Body of pancreas (tissue), 4 donors: ENCODE measurements at regions not wholly inside any gene's neighbourhood (a gene's known extent, or its start where the extent isn't known, plus 50 kb on each side); places are given as distances from the start of the nearest gene placed in this dataset.
"Not testable (repeated sequence)": the region's sequence is repeated elsewhere in the genome, so short reads cannot be mapped to it uniquely, and the experiment has no call there.

ENCODE experiments used
- ATAC-seq: fragments of 150-250 bp; one replicate; pipeline ENCODE4 v1.9.1; 2016
- DNase-seq, 4 donors: peaks; one replicate each; pipeline ENCODE4 v3.0.0-alpha.2; 2019
- H3K27ac ChIP-seq, 4 donors: fragments of 200-600 bp; sonication (generic); 1 replicate in 3 of 4; 2 replicates in 1 of 4; pipeline versions ENCODE4 v1.5.1 to v1.6.1; 2016 to 2019; ENCODE audit warnings: mild to moderate bottlenecking in 1 of 4, mixed read lengths in 1 of 4, moderate library complexity in 1 of 4
- H3K27me3 ChIP-seq, 2 donors: fragments of 200-600 bp; sonication (generic); one replicate each; pipeline ENCODE4 v1.6.0; 2016; ENCODE audit warnings: mild to moderate bottlenecking in 1 of 2
- H3K36me3 ChIP-seq, 2 donors: fragments of 200-600 bp; sonication (generic); replicated peaks in 1 of 2; 2 replicates each; pipeline ENCODE4 v1.5.1; 2016; ENCODE audit warnings: low read depth in 2 of 2; ENCODE audit not compliant: insufficient read depth in 1 of 2
- H3K4me1 ChIP-seq: fragments of 200-600 bp; sonication (generic); one replicate; pipeline ENCODE4 v1.6.0; 2016
- H3K4me3 ChIP-seq, 2 donors: fragments of 200-600 bp; sonication (generic); 1 replicate in 1 of 2; 2 replicates in 1 of 2; pipeline ENCODE4 v1.5.1; 2016 to 2019
- H3K9me3 ChIP-seq, 3 donors: fragments of 200-600 bp; sonication (generic); 1 replicate in 2 of 3; 2 replicates in 1 of 3; pipeline ENCODE4 v1.5.1; 2016
- POLR2A ChIP-seq, 3 donors: fragments of 450-650 bp; IDR thresholded peaks; one replicate each; pipeline ENCODE4 v1.6.1; 2016; ENCODE audit warnings: antibody characterized with exemption in 3 of 3, mild to moderate bottlenecking in 2 of 3
- WGBS, 2 donors: methylation state at CpG; one replicate each; pipeline ENCODE4 v1.1.5; 2017; 5-methylcytosine and 5-hydroxymethylcytosine counted together
- intact Hi-C: fragments of 100-400 bp; cut with DNase I; formaldehyde crosslinking; loops from one replicate; pipeline ENCODE4 v1.15.1; 2023
- TF ChIP-seq, protein P1 (sequence below), 7 experiments: fragments of 450-650 bp in 4 of 7; fragments of 200-600 bp in 3 of 7; sonication (generic) in 3 of 7; IDR thresholded peaks; one replicate each; pipeline ENCODE4 v1.5.1; 2016 to 2019; ENCODE audit warnings: antibody characterized with exemption in 7 of 7

DNA sequence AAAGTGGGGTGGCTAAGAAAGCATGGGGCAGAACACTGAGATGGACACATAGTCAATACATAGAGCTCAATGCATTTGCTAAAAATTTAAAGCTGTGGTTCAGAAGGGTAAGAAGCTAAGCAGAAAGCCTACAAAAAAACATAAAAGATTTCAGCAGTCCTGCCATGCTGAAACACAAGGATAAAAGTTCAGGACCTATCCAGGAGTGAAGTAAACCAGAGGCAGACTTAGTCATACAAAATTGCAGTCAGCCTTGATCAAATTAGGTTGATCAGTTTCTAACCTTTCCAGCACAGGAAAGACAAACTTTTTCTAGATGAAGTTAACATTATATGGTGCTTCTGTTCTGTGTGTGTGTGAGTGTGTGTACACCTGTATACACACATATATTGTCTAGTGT is 120.8 kb upstream of the RBMS1 start:
- Histone ChIP-seq H3K9me3 (peaks cover 0 to 9% (median 0%) of the 10 kb centered on the region in 3 donors), H3K27ac (no peak overlapping the region), H3K36me3 (no peaks in the 10 kb centered on the region), H3K4me1 (no peaks in the 10 kb centered on the region), H3K27me3 (no peaks in the 10 kb centered on the region), H3K4me3 (no peak overlapping the region)
- ATAC-seq = no peak
- no peak for TF ChIP-seq POLR2A (IDR thresholded peaks at IDR 0.05)
- TF ChIP-seq, protein P1, sequence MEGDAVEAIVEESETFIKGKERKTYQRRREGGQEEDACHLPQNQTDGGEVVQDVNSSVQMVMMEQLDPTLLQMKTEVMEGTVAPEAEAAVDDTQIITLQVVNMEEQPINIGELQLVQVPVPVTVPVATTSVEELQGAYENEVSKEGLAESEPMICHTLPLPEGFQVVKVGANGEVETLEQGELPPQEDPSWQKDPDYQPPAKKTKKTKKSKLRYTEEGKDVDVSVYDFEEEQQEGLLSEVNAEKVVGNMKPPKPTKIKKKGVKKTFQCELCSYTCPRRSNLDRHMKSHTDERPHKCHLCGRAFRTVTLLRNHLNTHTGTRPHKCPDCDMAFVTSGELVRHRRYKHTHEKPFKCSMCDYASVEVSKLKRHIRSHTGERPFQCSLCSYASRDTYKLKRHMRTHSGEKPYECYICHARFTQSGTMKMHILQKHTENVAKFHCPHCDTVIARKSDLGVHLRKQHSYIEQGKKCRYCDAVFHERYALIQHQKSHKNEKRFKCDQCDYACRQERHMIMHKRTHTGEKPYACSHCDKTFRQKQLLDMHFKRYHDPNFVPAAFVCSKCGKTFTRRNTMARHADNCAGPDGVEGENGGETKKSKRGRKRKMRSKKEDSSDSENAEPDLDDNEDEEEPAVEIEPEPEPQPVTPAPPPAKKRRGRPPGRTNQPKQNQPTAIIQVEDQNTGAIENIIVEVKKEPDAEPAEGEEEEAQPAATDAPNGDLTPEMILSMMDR (IDR thresholded peaks at IDR 0.05) = no peak
- DNase-seq = no peak
- intact Hi-C loops = no loop called here

DNA sequence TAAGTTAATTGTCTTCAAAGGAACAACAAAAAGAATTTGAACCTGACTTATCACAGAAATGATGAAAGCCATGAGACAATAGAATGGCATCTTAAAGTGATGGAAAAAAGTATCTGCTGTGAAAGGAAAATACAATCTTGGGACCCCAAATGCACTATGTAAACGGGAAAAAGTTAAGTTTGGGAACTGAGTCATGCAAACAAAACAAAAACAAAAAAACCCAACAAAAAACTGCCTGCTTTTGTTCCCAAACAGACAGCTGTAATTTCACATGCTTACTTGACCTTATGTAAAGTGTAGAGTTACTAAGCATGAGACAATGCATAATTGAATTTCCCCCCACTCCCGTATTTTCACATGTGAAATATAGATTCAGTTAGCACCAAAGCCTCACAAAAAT is 122.1 kb upstream of the RBMS1 start:
- H3K4me3 ChIP-seq = no peak overlapping the region
- 65 to 66% methylated on average over 2 of the region's 2 CpGs for WGBS, 2 donors
- TF ChIP-seq, protein P1 (IDR thresholded peaks at IDR 0.05) = no peak
- no peak for TF ChIP-seq POLR2A (IDR thresholded peaks at IDR 0.05)
- H3K4me1 ChIP-seq = no peaks in the 10 kb centered on the region
- intact Hi-C loops = no loop called here
- H3K36me3 ChIP-seq = no peaks in the 10 kb centered on the region
- DNase-seq = no peak
- no peaks in the 10 kb centered on the region for H3K27me3 ChIP-seq
- H3K27ac ChIP-seq = no peak overlapping the region
- H3K9me3 ChIP-seq = peaks cover 0 to 9% (median 0%) of the 10 kb centered on the region in 3 donors
- no peak for ATAC-seq

DNA sequence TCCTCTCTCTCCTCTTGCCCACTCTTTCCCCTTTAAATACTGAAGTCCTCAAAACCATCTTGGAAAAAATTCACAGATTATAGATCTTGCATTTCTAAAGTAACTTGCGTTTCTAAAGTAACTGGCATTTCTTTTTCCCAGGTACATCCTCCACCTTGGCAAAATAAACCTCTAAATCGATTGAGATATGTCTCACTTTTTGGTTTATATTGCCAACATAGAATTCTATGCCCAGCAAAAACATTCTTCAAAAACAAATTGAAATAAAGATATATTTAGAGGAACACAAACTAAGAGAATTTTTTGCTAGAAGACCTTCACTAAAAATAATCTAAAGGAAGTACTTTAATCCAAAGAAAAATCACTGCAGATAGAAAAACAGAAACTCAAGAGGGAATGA is 122.5 kb upstream of the RBMS1 start:
- no peak for DNase-seq
- no peak overlapping the region for H3K27ac ChIP-seq
- 68 to 76% methylated on average over 2 of the region's 2 CpGs for WGBS, 2 donors
- H3K4me1 ChIP-seq = no peaks in the 10 kb centered on the region
- no peaks in the 10 kb centered on the region for H3K36me3 ChIP-seq
- no peak overlapping the region for H3K4me3 ChIP-seq
- H3K9me3 ChIP-seq = peaks cover 0 to 9% (median 0%) of the 10 kb centered on the region in 3 donors
- H3K27me3 ChIP-seq = no peaks in the 10 kb centered on the region
- no peak for ATAC-seq
- no peak for TF ChIP-seq POLR2A (IDR thresholded peaks at IDR 0.05)
- TF ChIP-seq, protein P1 (IDR thresholded peaks at IDR 0.05) = no peak
- intact Hi-C loops = no loop called here

DNA sequence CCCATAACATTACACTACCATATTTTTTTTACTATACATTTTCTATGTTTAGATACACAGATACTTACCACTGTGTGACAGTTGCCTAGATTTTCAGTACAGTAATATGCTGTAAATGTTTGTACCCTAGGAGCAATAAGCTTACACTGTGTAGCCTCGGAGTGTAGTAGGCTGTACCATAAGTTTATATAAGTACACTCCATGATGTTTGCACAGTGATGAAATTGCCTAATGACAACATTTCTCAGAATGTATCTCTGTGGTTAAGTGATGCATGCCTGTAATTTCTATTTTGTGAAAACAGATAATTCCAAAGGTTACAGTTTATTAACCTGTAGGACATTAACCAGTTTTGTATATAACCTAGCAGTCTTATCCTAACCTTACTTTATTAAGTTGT is 128.1 kb upstream of the RBMS1 start:
- no peaks in the 10 kb centered on the region for H3K4me1 ChIP-seq
- no peaks in the 10 kb centered on the region for H3K27me3 ChIP-seq
- intact Hi-C loops = no loop called here
- no peak overlapping the region for H3K4me3 ChIP-seq
- 89 to 100% methylated on average over 1 of the region's 1 CpG for whole genome bisulfite sequencing, 2 donors
- peaks cover 0 to 5% (median 0%) of the 10 kb centered on the region in 3 donors for H3K9me3 ChIP-seq
- no peak for ATAC-seq
- no peak for DNase-seq
- no peaks in the 10 kb centered on the region for H3K36me3 ChIP-seq
- TF ChIP-seq, protein P1 (IDR thresholded peaks at IDR 0.05) = no peak
- TF ChIP-seq POLR2A (IDR thresholded peaks at IDR 0.05) = no peak
- no peak overlapping the region for H3K27ac ChIP-seq

DNA sequence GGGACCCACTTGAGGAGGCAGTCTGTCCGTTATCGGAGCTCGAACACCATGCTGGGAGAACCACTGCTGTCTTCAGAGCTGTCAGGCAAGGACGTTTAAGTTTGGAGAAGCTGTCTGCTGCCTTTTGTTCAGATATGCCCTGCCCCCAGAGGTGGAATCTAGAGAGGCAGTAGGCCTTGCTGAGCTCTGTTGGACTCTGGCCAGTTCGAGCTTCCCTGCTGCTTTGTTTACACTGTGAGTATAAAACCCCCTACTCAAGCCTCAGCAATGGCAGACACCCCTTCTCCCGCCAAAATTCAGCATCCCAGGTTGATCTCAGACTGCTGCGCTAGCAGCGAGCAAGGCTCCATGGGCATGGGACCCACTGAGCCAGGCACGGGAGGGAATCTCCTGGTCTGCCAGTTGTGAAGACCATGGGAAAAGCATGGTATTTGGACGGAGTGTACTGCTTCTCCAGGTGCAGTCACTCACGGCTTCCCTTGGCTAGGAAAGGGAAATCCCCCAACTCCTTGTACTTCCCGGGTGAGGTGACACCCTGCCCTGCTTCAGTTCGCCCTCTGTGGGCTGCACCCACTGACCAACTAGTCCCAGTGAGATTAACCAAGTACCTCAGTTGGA is 134.5 kb upstream of the RBMS1 start:
- ATAC-seq, H3K4me1 ChIP-seq, H3K27ac ChIP-seq, intact Hi-C loops, H3K4me3 ChIP-seq, H3K36me3 ChIP-seq, H3K9me3 ChIP-seq, H3K27me3 ChIP-seq, DNase-seq: not testable (repeated sequence)
- 74 to 88% methylated on average over 10 to 13 of the region's 13 CpGs for WGBS, 2 donors
